Sigmoid colon (tissue), 4 donors: ENCODE measurements at regions not wholly inside any gene's neighbourhood (a gene's known extent, or its start where the extent isn't known, plus 50 kb on each side); places are given as distances from the start of the nearest gene placed in this dataset.

Experiments
- CTCF ChIP-seq, 4 experiments: fragments of 450-650 bp in 3 of 4; fragments of 200-600 bp in 1 of 4; IDR thresholded peaks; one replicate each; pipeline ENCODE4 v1.5.1; 2016 to 2019; ENCODE audit warnings: antibody characterized with exemption in 4 of 4, mild to moderate bottlenecking in 3 of 4, moderate library complexity in 2 of 4
- EP300 ChIP-seq, 4 donors: sonication (generic); formaldehyde crosslinking; IDR thresholded peaks; one replicate each; pipeline ENCODE4 v1.6.1; 2017; ENCODE audit warnings: antibody characterized with exemption in 4 of 4
- POLR2A ChIP-seq, 2 donors: fragments of 450-650 bp; IDR thresholded peaks; one replicate each; pipeline ENCODE4 v1.6.1; 2016; ENCODE audit warnings: antibody characterized with exemption in 2 of 2, mild to moderate bottlenecking in 2 of 2, moderate library complexity in 2 of 2
- POLR2AphosphoS5 ChIP-seq, 4 donors: sonication (generic); formaldehyde crosslinking; IDR thresholded peaks; one replicate each; pipeline ENCODE4 v1.6.1; 2017; ENCODE audit warnings: antibody characterized with exemption in 4 of 4

DNA sequence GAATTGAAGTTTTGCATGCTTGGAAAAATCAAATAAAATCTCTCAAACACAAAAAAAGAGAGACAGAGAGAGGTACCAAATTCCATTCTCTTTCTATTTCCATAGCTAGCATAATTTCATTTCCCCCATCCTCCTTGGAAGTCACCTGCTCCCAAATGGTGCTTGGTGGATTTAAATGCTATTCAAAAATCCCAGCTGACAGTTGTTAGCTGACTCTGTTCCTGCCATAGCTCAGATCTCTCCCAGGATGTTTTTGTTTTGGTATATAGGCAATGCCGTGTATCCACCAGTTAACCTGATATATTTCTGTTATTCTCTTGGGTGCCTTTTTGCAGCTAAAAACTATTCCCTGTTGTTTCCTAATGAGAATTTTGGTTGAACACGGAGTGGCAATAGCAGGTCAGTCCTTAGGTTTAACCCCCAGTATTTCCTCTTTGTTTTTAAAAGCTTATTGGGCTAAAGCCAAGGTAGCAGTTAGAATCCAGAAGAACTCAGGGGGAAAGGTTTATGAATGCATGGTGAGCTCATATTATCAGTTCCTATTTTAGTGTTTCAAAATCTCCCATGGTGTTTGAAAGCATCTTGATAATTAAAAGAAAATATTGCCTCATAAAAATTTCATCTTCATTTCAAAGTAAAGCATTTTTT is 240.0 kb upstream of the GBE1 start:
- no peak for TF ChIP-seq POLR2A (IDR thresholded peaks at IDR 0.05)
- no peak for TF ChIP-seq CTCF (IDR thresholded peaks at IDR 0.05)
- no peak for TF ChIP-seq POLR2AphosphoS5 (IDR thresholded peaks at IDR 0.05)
- no peak for TF ChIP-seq EP300 (IDR thresholded peaks at IDR 0.05)
